Keratinocyte (primary cell): ENCODE measurements at regions not wholly inside any gene's neighbourhood (a gene's known extent, or its start where the extent isn't known, plus 50 kb on each side); places are given as distances from the start of the nearest gene placed in this dataset.

ENCODE experiments used
- EZH2 ChIP-seq: IDR thresholded peaks from one replicate; pipeline ENCODE4 v1.6.1; 2012; ENCODE audit warnings: inconsistent platforms, mild to moderate bottlenecking, low read length, moderate library complexity
- TF ChIP-seq, protein P1 (sequence below), 3 experiments: IDR thresholded peaks in 1 of 3; conservative IDR thresholded peaks in 1 of 3; optimal IDR thresholded peaks in 1 of 3; 2 replicates in 2 of 3; 3 replicates in 1 of 3; pipeline versions ENCODE3 to v1.5.1; 2011; ENCODE audit warnings: low read length in 3 of 3, mild to moderate bottlenecking in 3 of 3, moderate library complexity in 2 of 3, control low read depth in 1 of 3, inconsistent platforms in 1 of 3; ENCODE audit not compliant: insufficient read depth in 2 of 3; ENCODE audit errors: extremely low read depth in 1 of 3

GRCh38 chr21:16044676-16045075 is 314.9 kb downstream of the USP25 start:
- TF ChIP-seq, protein P1, sequence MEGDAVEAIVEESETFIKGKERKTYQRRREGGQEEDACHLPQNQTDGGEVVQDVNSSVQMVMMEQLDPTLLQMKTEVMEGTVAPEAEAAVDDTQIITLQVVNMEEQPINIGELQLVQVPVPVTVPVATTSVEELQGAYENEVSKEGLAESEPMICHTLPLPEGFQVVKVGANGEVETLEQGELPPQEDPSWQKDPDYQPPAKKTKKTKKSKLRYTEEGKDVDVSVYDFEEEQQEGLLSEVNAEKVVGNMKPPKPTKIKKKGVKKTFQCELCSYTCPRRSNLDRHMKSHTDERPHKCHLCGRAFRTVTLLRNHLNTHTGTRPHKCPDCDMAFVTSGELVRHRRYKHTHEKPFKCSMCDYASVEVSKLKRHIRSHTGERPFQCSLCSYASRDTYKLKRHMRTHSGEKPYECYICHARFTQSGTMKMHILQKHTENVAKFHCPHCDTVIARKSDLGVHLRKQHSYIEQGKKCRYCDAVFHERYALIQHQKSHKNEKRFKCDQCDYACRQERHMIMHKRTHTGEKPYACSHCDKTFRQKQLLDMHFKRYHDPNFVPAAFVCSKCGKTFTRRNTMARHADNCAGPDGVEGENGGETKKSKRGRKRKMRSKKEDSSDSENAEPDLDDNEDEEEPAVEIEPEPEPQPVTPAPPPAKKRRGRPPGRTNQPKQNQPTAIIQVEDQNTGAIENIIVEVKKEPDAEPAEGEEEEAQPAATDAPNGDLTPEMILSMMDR (optimal IDR thresholded peaks at IDR 0.05 in 1 of 3, IDR thresholded peaks at IDR 0.05 in 1 of 3, conservative IDR thresholded peaks at IDR 0.05 in 1 of 3; ENCODE audit: extremely low read depth in 1 of 3, insufficient read depth in 2 of 3, low read length in 3 of 3) = no peak
- no peak for TF ChIP-seq EZH2
